GM23338 (cell line): ENCODE measurements at regions not wholly inside any gene's neighbourhood (a gene's known extent, or its start where the extent isn't known, plus 50 kb on each side); places are given as distances from the start of the nearest gene placed in this dataset.

Experiments
- CREB1 ChIP-seq: fragments of 250-450 bp; sonication (Bioruptor Pico); IDR thresholded peaks from 2 replicates; pipeline ENCODE4 v1.5.0; 2020; ENCODE audit warnings: low read depth, mild to moderate bottlenecking, moderate library complexity
- EZH2 ChIP-seq: fragments of 200-600 bp; sonication (generic); IDR thresholded peaks from one replicate; pipeline ENCODE4 v1.8.0; 2017; ENCODE audit warnings: antibody characterized with exemption, mild to moderate bottlenecking, low read depth; ENCODE audit not compliant: unreplicated experiment
- EZH2phosphoT487 ChIP-seq: fragments of 200-600 bp; sonication (generic); IDR thresholded peaks from one replicate; pipeline ENCODE4 v1.8.1; 2018; ENCODE audit warnings: antibody characterized with exemption; ENCODE audit not compliant: unreplicated experiment
- JUNB ChIP-seq: IDR thresholded peaks from one replicate; pipeline ENCODE4 v1.6.1; 2016; ENCODE audit warnings: antibody characterized with exemption; ENCODE audit not compliant: unreplicated experiment
- NANOG ChIP-seq: IDR thresholded peaks from 2 replicates; pipeline ENCODE4 v1.6.1; 2016; ENCODE audit warnings: antibody characterized with exemption, borderline replicate concordance
- POLR2AphosphoS5 ChIP-seq: IDR thresholded peaks from 2 replicates; pipeline ENCODE4 v1.6.1; 2016; ENCODE audit warnings: antibody characterized with exemption, low read depth
- STAT1 ChIP-seq: IDR thresholded peaks from one replicate; pipeline ENCODE4 v1.6.1; 2016; ENCODE audit warnings: antibody characterized with exemption; ENCODE audit not compliant: unreplicated experiment
- ZNF114 ChIP-seq: fragments of 250-450 bp; sonication (Bioruptor Pico); IDR thresholded peaks from 2 replicates; pipeline ENCODE4 v1.5.0; 2020; ENCODE audit warnings: mild to moderate bottlenecking, moderate library complexity
- ZNF331 ChIP-seq: fragments of 250-450 bp; sonication (Bioruptor Pico); IDR thresholded peaks from 2 replicates; pipeline ENCODE4 v1.5.0; 2020; ENCODE audit warnings: low read depth, mild to moderate bottlenecking, moderate library complexity
- TF ChIP-seq, protein P1 (sequence below), 2 experiments: fragments of 200-600 bp in 1 of 2; sonication (generic) in 1 of 2; conservative IDR thresholded peaks; 2 replicates each; pipeline versions ENCODE4 v1.5.1 to v1.6.1; 2016 to 2017; ENCODE audit warnings: antibody characterized with exemption in 2 of 2, low read depth in 2 of 2, mild to moderate bottlenecking in 2 of 2, moderate library complexity in 1 of 2
- TF ChIP-seq, protein P2 (sequence below): IDR thresholded peaks from one replicate; pipeline ENCODE4 v1.6.1; 2018; ENCODE audit warnings: antibody characterized with exemption; ENCODE audit not compliant: unreplicated experiment
- TF ChIP-seq, protein P3 (sequence below): IDR thresholded peaks from 2 replicates; pipeline ENCODE4 v1.6.1; 2016; ENCODE audit warnings: antibody characterized with exemption
- TF ChIP-seq, protein P4 (sequence below): fragments of 250-450 bp; sonication (Bioruptor Pico); IDR thresholded peaks from 2 replicates; pipeline ENCODE4 v1.5.0; 2020; ENCODE audit warnings: mild to moderate bottlenecking, moderate library complexity

DNA sequence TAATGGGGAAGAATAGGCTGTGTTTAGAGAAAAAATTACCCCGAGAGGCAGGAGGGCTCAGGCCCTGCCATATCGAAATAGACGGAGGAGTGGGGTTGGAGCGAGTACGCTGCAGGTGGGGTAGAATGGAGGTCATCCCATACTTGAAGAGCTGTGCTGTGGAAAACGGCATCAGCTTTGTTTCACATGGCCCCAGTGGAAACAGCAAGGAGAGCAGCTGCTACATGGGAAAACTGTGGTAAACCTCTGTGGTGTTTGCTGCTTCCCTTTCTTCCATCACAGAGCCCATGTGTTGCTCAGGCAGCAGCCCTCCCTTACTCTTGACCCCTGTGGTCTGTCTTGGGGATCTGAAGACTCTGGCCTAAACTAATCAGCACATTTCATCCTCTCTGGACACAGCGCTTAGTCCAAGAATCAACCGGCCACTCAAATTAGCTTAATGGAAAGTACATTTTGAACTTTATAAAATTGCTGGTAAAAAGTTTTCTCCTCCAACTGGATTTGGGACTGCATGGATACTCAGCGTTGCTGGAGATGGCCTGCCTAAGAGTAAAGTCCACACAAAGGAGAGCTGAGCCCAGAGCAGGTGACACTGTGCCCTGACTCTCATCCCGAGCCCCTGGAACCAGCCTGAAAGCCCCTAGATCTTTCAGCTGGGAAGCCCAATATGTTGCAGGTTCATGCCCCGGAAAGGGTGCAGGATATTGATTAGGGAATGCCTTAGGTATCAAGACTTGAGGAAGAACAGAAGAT lies 127.1 kb upstream of the GADD45A start:
- TF ChIP-seq, protein P1, sequence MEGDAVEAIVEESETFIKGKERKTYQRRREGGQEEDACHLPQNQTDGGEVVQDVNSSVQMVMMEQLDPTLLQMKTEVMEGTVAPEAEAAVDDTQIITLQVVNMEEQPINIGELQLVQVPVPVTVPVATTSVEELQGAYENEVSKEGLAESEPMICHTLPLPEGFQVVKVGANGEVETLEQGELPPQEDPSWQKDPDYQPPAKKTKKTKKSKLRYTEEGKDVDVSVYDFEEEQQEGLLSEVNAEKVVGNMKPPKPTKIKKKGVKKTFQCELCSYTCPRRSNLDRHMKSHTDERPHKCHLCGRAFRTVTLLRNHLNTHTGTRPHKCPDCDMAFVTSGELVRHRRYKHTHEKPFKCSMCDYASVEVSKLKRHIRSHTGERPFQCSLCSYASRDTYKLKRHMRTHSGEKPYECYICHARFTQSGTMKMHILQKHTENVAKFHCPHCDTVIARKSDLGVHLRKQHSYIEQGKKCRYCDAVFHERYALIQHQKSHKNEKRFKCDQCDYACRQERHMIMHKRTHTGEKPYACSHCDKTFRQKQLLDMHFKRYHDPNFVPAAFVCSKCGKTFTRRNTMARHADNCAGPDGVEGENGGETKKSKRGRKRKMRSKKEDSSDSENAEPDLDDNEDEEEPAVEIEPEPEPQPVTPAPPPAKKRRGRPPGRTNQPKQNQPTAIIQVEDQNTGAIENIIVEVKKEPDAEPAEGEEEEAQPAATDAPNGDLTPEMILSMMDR (conservative IDR thresholded peaks at IDR 0.05; ENCODE audit: low read depth in 2 of 2), result no peak
- TF ChIP-seq, protein P2, sequence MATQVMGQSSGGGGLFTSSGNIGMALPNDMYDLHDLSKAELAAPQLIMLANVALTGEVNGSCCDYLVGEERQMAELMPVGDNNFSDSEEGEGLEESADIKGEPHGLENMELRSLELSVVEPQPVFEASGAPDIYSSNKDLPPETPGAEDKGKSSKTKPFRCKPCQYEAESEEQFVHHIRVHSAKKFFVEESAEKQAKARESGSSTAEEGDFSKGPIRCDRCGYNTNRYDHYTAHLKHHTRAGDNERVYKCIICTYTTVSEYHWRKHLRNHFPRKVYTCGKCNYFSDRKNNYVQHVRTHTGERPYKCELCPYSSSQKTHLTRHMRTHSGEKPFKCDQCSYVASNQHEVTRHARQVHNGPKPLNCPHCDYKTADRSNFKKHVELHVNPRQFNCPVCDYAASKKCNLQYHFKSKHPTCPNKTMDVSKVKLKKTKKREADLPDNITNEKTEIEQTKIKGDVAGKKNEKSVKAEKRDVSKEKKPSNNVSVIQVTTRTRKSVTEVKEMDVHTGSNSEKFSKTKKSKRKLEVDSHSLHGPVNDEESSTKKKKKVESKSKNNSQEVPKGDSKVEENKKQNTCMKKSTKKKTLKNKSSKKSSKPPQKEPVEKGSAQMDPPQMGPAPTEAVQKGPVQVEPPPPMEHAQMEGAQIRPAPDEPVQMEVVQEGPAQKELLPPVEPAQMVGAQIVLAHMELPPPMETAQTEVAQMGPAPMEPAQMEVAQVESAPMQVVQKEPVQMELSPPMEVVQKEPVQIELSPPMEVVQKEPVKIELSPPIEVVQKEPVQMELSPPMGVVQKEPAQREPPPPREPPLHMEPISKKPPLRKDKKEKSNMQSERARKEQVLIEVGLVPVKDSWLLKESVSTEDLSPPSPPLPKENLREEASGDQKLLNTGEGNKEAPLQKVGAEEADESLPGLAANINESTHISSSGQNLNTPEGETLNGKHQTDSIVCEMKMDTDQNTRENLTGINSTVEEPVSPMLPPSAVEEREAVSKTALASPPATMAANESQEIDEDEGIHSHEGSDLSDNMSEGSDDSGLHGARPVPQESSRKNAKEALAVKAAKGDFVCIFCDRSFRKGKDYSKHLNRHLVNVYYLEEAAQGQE, result no peak
- TF ChIP-seq ZNF114 (CRISPR knock-in tag) (no peak), EZH2 (no peak), EZH2phosphoT487 (no peak), POLR2AphosphoS5 (no peak), ZNF331 (no peak), NANOG (no peak), JUNB (no peak), STAT1 (no peak), CREB1 (no peak)
- TF ChIP-seq, protein P3, sequence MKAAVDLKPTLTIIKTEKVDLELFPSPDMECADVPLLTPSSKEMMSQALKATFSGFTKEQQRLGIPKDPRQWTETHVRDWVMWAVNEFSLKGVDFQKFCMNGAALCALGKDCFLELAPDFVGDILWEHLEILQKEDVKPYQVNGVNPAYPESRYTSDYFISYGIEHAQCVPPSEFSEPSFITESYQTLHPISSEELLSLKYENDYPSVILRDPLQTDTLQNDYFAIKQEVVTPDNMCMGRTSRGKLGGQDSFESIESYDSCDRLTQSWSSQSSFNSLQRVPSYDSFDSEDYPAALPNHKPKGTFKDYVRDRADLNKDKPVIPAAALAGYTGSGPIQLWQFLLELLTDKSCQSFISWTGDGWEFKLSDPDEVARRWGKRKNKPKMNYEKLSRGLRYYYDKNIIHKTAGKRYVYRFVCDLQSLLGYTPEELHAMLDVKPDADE, result no peak
- TF ChIP-seq, protein P4, sequence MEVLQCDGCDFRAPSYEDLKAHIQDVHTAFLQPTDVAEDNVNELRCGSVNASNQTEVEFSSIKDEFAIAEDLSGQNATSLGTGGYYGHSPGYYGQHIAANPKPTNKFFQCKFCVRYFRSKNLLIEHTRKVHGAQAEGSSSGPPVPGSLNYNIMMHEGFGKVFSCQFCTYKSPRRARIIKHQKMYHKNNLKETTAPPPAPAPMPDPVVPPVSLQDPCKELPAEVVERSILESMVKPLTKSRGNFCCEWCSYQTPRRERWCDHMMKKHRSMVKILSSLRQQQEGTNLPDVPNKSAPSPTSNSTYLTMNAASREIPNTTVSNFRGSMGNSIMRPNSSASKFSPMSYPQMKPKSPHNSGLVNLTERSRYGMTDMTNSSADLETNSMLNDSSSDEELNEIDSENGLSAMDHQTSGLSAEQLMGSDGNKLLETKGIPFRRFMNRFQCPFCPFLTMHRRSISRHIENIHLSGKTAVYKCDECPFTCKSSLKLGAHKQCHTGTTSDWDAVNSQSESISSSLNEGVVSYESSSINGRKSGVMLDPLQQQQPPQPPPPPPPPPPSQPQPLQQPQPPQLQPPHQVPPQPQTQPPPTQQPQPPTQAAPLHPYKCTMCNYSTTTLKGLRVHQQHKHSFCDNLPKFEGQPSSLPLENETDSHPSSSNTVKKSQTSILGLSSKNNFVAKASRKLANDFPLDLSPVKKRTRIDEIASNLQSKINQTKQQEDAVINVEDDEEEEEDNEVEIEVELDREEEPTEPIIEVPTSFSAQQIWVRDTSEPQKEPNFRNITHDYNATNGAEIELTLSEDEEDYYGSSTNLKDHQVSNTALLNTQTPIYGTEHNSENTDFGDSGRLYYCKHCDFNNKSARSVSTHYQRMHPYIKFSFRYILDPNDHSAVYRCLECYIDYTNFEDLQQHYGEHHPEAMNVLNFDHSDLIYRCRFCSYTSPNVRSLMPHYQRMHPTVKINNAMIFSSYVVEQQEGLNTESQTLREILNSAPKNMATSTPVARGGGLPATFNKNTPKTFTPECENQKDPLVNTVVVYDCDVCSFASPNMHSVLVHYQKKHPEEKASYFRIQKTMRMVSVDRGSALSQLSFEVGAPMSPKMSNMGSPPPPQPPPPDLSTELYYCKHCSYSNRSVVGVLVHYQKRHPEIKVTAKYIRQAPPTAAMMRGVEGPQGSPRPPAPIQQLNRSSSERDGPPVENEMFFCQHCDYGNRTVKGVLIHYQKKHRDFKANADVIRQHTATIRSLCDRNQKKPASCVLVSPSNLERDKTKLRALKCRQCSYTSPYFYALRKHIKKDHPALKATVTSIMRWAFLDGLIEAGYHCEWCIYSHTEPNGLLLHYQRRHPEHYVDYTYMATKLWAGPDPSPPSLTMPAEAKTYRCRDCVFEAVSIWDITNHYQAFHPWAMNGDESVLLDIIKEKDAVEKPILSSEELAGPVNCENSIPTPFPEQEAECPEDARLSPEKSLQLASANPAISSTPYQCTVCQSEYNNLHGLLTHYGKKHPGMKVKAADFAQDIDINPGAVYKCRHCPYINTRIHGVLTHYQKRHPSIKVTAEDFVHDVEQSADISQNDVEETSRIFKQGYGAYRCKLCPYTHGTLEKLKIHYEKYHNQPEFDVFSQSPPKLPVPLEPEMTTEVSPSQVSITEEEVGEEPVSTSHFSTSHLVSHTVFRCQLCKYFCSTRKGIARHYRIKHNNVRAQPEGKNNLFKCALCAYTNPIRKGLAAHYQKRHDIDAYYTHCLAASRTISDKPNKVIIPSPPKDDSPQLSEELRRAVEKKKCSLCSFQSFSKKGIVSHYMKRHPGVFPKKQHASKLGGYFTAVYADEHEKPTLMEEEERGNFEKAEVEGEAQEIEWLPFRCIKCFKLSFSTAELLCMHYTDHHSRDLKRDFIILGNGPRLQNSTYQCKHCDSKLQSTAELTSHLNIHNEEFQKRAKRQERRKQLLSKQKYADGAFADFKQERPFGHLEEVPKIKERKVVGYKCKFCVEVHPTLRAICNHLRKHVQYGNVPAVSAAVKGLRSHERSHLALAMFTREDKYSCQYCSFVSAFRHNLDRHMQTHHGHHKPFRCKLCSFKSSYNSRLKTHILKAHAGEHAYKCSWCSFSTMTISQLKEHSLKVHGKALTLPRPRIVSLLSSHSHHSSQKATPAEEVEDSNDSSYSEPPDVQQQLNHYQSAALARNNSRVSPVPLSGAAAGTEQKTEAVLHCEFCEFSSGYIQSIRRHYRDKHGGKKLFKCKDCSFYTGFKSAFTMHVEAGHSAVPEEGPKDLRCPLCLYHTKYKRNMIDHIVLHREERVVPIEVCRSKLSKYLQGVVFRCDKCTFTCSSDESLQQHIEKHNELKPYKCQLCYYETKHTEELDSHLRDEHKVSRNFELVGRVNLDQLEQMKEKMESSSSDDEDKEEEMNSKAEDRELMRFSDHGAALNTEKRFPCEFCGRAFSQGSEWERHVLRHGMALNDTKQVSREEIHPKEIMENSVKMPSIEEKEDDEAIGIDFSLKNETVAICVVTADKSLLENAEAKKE (CRISPR knock-in tag), result no peak
